Sigmoid colon (tissue), 4 donors: ENCODE measurements at regions not wholly inside any gene's neighbourhood (a gene's known extent, or its start where the extent isn't known, plus 50 kb on each side); places are given as distances from the start of the nearest gene placed in this dataset.

ENCODE experiments used
- CTCF ChIP-seq, 4 experiments: fragments of 450-650 bp in 3 of 4; fragments of 200-600 bp in 1 of 4; IDR thresholded peaks; one replicate each; pipeline ENCODE4 v1.5.1; 2016 to 2019; ENCODE audit warnings: antibody characterized with exemption in 4 of 4, mild to moderate bottlenecking in 3 of 4, moderate library complexity in 2 of 4
- EP300 ChIP-seq, 4 donors: sonication (generic); formaldehyde crosslinking; IDR thresholded peaks; one replicate each; pipeline ENCODE4 v1.6.1; 2017; ENCODE audit warnings: antibody characterized with exemption in 4 of 4
- POLR2A ChIP-seq, 2 donors: fragments of 450-650 bp; IDR thresholded peaks; one replicate each; pipeline ENCODE4 v1.6.1; 2016; ENCODE audit warnings: antibody characterized with exemption in 2 of 2, mild to moderate bottlenecking in 2 of 2, moderate library complexity in 2 of 2
- POLR2AphosphoS5 ChIP-seq, 4 donors: sonication (generic); formaldehyde crosslinking; IDR thresholded peaks; one replicate each; pipeline ENCODE4 v1.6.1; 2017; ENCODE audit warnings: antibody characterized with exemption in 4 of 4

DNA sequence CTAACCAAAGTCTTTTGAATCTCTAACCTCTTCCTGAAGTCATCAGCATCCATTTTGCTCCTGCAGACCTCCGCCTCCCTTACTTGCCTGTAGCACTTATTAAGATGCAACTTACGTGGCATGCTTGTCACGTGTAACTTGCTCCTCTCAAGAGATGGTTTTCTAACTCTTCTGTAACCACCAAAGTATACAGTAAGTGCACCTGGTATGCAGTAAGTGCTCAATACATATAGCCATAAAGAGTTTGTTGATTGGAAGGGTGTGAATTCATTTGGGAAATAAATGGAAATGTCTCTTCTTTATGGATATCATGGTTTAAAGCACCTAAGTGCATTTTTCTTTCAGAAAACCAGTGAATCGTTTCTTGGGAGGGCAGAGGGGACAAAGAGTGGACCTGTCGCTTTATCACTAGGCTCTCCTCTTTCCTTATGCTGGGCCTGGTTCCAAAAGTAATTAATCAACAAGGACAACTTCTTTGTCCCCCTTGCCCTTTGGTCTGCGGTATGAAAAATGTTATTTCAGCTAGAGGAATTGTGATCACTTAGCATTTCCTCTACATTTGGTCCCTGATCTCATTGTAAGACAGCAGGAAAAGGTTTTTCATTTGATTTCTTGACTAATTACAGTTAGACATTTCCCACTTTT lies 370.0 kb upstream of the SPRED2 start:
- TF ChIP-seq POLR2AphosphoS5 (IDR thresholded peaks at IDR 0.05), result no peak
- no peak for TF ChIP-seq CTCF (IDR thresholded peaks at IDR 0.05)
- TF ChIP-seq POLR2A (IDR thresholded peaks at IDR 0.05), result no peak
- TF ChIP-seq EP300 (IDR thresholded peaks at IDR 0.05), result no peak
